Uterus (tissue), 3 donors: ENCODE measurements at regions not wholly inside any gene's neighbourhood (a gene's known extent, or its start where the extent isn't known, plus 50 kb on each side); places are given as distances from the start of the nearest gene placed in this dataset.

Experiments
- DNase-seq, 2 donors: peaks; one replicate each; pipeline ENCODE4 v3.0.0-alpha.2; 2019 to 2020
- H3K27ac ChIP-seq, 2 donors: fragments of 200-600 bp; sonication (generic); 1 replicate in 1 of 2; 2 replicates in 1 of 2; pipeline ENCODE4 v1.5.1; 2016 to 2018
- H3K27me3 ChIP-seq, 2 donors: fragments of 200-600 bp; sonication (generic); one replicate each; pipeline ENCODE4 v1.5.1; 2018 to 2019; ENCODE audit warnings: control low read depth in 1 of 2
- H3K36me3 ChIP-seq, 2 donors: fragments of 200-600 bp; sonication (generic); one replicate each; pipeline ENCODE4 v1.5.1; 2019; ENCODE audit warnings: control low read depth in 1 of 2
- H3K4me1 ChIP-seq, 2 donors: fragments of 200-600 bp; sonication (generic); one replicate each; pipeline ENCODE4 v1.5.1; 2018 to 2019; ENCODE audit warnings: control low read depth in 1 of 2
- H3K4me3 ChIP-seq, 2 donors: fragments of 200-600 bp; sonication (generic); 1 replicate in 1 of 2; 2 replicates in 1 of 2; pipeline ENCODE4 v1.5.1; 2018 to 2019; ENCODE audit warnings: mild to moderate bottlenecking in 1 of 2
- H3K9me3 ChIP-seq, 2 donors: fragments of 200-600 bp; sonication (generic); one replicate each; pipeline ENCODE4 v1.5.1; 2019; ENCODE audit warnings: control low read depth in 1 of 2
- CTCF ChIP-seq, 4 experiments: fragments of 200-600 bp in 2 of 4; fragments of 450-650 bp in 2 of 4; sonication (generic) in 2 of 4; IDR thresholded peaks; one replicate each; pipeline ENCODE4 v1.5.1; 2016 to 2019; ENCODE audit warnings: antibody characterized with exemption in 4 of 4, mild to moderate bottlenecking in 2 of 4, moderate library complexity in 1 of 4
- POLR2A ChIP-seq, 2 donors: fragments of 450-650 bp; IDR thresholded peaks; one replicate each; pipeline ENCODE4 v1.6.1; 2016; ENCODE audit warnings: antibody characterized with exemption in 2 of 2, mild to moderate bottlenecking in 1 of 2, moderate library complexity in 1 of 2
- intact Hi-C: fragments of 100-400 bp; cut with DNase I; formaldehyde crosslinking; loops from one replicate; pipeline ENCODE4 v1.15.1; 2023; ENCODE audit warnings: low total_unique reads
- donor health status: DM: yes; HTN: yes; CAD: no.

- TF ChIP-seq POLR2A (IDR thresholded peaks at IDR 0.05) (no peak), CTCF (IDR thresholded peaks at IDR 0.05) (no peak)
- no peak overlapping the region for H3K27ac ChIP-seq
- H3K27me3 ChIP-seq, result no peaks in the 10 kb centered on the region
- H3K36me3 ChIP-seq, result no peaks in the 10 kb centered on the region
- no peak overlapping the region for H3K4me3 ChIP-seq
- H3K9me3 ChIP-seq, result no peaks in the 10 kb centered on the region
- DNase-seq, result no peak
- intact Hi-C loops, result no loop called here
- no peaks in the 10 kb centered on the region for H3K4me1 ChIP-seq
These were observed 300.8 kb downstream of the POM121L12 start for GRCh38 chr7:53336105-53336668.

- intact Hi-C loops, result no loop called here
- no peaks in the 10 kb centered on the region for H3K9me3 ChIP-seq
- H3K27me3 ChIP-seq, result no peaks in the 10 kb centered on the region
- no peak overlapping the region for H3K27ac ChIP-seq
- H3K4me3 ChIP-seq, result no peak overlapping the region
- no peaks in the 10 kb centered on the region for H3K36me3 ChIP-seq
- TF ChIP-seq CTCF (IDR thresholded peaks at IDR 0.05), result no peak
- TF ChIP-seq POLR2A (IDR thresholded peaks at IDR 0.05), result no peak
- no peaks in the 10 kb centered on the region for H3K4me1 ChIP-seq
- no peak for DNase-seq
These were observed 304.8 kb downstream of the POM121L12 start for GRCh38 chr7:53340220-53340619.

- no peak for DNase-seq
- intact Hi-C loops, result no loop called here
- TF ChIP-seq CTCF (IDR thresholded peaks at IDR 0.05) (no peak), POLR2A (IDR thresholded peaks at IDR 0.05) (no peak)
- Histone ChIP-seq H3K4me1 (no peaks in the 10 kb centered on the region), H3K9me3 (no peaks in the 10 kb centered on the region), H3K27ac (no peak overlapping the region), H3K36me3 (no peaks in the 10 kb centered on the region), H3K4me3 (no peak overlapping the region), H3K27me3 (no peaks in the 10 kb centered on the region)
These were observed 314.8 kb downstream of the POM121L12 start for GRCh38 chr7:53350241-53350640.

- no peaks in the 10 kb centered on the region for H3K27me3 ChIP-seq
- no peaks in the 10 kb centered on the region for H3K36me3 ChIP-seq
- H3K4me1 ChIP-seq, result no peaks in the 10 kb centered on the region
- H3K9me3 ChIP-seq, result no peaks in the 10 kb centered on the region
- no peak for DNase-seq
- TF ChIP-seq POLR2A (IDR thresholded peaks at IDR 0.05) (no peak), CTCF (IDR thresholded peaks at IDR 0.05) (no peak)
- H3K27ac ChIP-seq, result no peak overlapping the region
- H3K4me3 ChIP-seq, result no peak overlapping the region
- intact Hi-C loops, result no loop called here
These were observed 316.2 kb downstream of the POM121L12 start for GRCh38 chr7:53351681-53352080.

GRCh38 chr7:53358269-53358668, 322.8 kb downstream of the POM121L12 start:
- no peaks in the 10 kb centered on the region for H3K4me1 ChIP-seq
- intact Hi-C loops, result no loop called here
- H3K27ac ChIP-seq, result no peak overlapping the region
- H3K27me3 ChIP-seq, result no peaks in the 10 kb centered on the region
- no peaks in the 10 kb centered on the region for H3K36me3 ChIP-seq
- H3K9me3 ChIP-seq, result no peaks in the 10 kb centered on the region
- H3K4me3 ChIP-seq, result no peak overlapping the region
- TF ChIP-seq CTCF (IDR thresholded peaks at IDR 0.05) (no peak), POLR2A (IDR thresholded peaks at IDR 0.05) (no peak)
- DNase-seq, result no peak
